Fibroblast of skin of abdomen (primary cell): ENCODE measurements at regions not wholly inside any gene's neighbourhood (a gene's known extent, or its start where the extent isn't known, plus 50 kb on each side); places are given as distances from the start of the nearest gene placed in this dataset.
"Not testable (repeated sequence)": the region's sequence is repeated elsewhere in the genome, so short reads cannot be mapped to it uniquely, and the experiment has no call there.

Source experiments
- DNase-seq: peaks from one replicate; pipeline ENCODE4 v3.0.0-alpha.2; 2013

GRCh38 chr1:144026022-144026421 lies 54.2 kb upstream of the FAM72C start:
- DNase-seq, result not testable (repeated sequence)

DNA sequence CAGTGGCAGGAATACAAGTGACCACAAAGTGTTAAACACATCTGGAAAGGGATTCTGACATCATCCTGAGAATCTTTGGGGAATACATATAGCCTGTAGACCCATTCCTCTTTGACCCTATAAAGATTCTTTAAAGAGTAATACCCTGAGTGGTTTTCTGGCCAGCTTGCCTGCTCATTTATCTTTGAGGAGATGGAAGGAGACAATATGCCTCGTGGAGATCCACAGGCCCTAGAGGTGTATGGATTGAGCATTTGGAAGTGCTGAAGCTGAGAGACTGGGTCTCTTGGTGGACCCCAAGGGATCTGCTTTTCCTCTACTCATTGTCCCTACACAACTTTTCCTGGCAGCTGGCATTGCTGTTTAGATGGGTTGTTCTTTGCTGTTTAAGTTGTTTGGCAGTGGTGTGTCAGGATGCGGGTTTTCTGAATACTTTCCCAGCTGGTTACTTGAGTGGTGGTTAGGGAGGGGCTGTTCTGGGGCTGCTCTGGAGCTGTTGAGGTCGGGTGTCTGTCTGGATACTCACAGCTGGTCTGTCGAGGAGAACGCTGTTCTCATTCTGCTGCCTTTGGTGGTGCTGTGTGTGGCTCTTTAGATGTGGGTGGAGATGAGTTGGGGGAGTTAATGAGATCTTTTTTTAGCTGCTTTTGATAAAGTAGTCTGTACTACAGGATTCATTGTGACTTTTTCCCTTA lies 50.1 kb upstream of the FAM72C start:
- not testable (repeated sequence) for DNase-seq
